ENCODE measurements at regions not wholly inside any gene's neighbourhood (a gene's known extent, or its start where the extent isn't known, plus 50 kb on each side); places are given as distances from the start of the nearest gene placed in this dataset.

GRCh38 chr5:72006361-72006760 lies 100.9 kb upstream of the MAP1B start:
- TF ChIP-seq RAD21 (IDR thresholded peaks at IDR 0.05) = no peak
- TF ChIP-seq ZBTB33 (IDR thresholded peaks at IDR 0.05) = no peak
- no peak for TF ChIP-seq CTCF (IDR thresholded peaks at IDR 0.05; ENCODE audit: low read depth, low read length, missing input control)
- no peak for TF ChIP-seq MAX (IDR thresholded peaks at IDR 0.05)
- no peak for TF ChIP-seq HNF4G (IDR thresholded peaks at IDR 0.05)
- no peak for TF ChIP-seq EGR1 (IDR thresholded peaks at IDR 0.05; ENCODE audit: low read depth in 2 of 2)
- no peak for TF ChIP-seq HNF4A (conservative IDR thresholded peaks at IDR 0.05)
- no peak for TF ChIP-seq TAF1 (conservative IDR thresholded peaks at IDR 0.05)
- TF ChIP-seq FOXA1 (IDR thresholded peaks at IDR 0.05) = no peak
